ENCODE measurements at regions not wholly inside any gene's neighbourhood (a gene's known extent, or its start where the extent isn't known, plus 50 kb on each side); places are given as distances from the start of the nearest gene placed in this dataset.

DNA sequence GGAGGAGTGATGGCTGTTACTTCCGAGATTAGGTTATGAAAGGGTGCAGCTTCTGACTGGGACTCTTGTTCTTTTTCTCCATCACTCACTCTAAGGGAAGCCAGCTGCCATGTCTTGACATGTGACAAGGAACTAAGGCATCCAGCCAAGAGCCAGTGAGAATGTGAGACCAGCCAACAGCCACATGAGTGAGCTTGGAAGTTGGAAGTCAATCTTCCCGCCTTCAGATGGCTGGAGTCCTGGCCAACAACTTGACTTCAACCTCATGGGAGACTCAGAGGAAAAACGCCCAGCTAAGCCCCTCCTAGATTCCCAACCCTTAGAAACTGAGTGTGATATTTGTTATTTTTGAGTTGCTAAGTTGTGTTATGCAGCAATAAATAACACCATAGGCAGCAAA is 201.1 kb downstream of the SNX18 start:
- DNase-seq, result peak; percentile 84

DNA sequence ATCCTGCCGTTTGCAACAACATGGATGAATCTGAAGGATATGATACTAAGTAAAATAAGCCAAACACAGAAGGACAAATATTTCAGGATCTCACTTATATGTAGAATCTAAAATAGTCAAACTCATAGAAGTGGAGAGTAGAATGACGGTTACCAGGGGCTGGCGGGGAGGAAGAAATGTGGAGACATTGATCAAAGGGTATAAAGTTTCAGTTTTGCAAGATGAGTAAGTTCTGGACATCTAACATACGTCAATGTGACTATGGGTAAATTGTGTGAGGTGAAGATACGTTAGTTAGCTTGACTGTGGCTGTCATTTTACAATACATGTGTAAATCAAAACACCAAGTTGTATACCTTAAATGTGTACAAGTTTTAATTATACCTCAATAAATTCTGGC is 200.3 kb downstream of the SNX18 start:
- DNase-seq, result no peak

DNA sequence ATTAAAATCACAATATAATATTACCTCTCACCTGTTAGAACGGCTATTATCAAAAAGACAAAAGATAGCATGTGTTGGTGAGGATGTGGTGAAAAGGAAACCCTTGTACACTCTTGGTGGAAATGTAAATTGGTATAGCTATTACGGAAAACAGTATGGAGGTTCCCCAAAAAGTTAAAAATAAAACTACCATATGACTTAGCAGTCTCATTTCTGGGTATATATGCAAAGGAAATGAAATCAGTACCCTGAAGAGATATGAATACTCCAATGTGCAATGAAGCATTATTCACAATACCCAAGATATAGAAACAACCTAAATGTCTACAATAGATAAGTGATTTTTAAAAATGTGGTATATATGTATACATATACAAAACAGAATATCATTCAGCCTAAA is 199.9 kb downstream of the SNX18 start:
- no peak for DNase-seq

DNA sequence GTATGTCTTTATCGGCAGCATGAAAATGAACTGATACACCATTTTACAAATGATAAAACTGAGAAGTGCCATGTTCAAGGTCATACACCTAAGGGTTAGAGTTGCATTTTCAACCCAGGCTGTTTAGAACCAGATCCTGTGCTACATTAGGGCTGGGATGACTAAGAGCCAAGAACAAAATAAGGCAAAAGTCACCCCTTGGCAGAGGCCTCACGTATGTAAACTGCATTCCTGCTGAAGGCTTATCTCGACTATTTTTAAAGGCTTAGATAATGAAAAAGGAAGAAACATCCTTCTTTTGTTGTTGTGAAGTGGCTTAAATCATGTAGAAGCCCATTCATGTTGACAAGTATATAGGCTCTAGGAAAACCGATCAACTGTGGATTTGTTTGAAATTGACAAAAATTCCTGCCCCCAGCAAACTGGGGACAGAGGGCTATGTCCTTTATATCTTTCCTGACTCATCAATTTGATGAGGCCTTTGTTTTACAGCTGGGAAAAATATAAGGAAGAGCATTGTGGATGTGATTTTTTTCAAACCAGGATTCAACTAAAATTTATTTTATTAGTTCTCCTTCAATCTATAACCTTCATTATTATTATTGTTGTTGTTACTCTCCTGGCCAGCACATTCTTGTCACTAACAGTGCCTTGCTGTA is 196.5 kb downstream of the SNX18 start:
- DNase-seq, result no peak

DNA sequence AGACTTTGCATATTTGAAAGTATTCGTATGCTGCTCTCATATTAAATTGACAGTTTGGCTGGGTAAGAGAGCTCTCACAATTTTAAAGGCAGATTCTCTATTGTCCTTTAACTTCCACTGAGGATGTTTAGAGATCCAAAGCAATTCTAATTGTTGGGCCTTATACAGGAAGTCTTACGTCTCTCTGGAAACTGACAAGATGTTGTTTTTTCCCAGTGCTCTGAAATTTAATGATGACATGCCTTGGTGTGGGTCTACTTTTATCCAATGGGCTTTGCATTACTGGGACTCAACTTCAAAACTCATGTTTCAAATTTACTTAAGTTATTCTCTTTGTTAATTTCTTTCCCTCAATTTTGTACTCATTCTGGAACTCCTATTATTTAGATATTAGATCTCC is 191.5 kb downstream of the SNX18 start:
- DNase-seq, result no peak

DNA sequence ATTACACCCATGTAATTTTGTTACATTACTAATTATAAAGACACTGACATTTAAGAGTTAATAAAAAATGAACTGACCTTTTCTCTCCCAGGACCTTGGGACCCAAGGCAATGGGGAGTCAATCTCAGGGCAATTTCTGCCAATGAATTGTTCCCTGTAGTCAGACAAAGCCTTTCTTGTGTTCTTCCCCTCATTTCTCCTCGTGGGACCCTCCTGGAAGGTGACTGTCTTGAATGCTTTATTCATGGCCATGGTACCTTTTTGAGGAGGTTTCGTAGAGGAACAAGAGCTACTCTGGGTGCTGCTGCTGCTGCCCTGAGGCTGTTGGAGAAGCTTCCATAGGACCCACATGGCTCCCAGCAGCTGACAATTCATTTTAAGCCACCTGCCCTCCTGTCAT is 190.3 kb downstream of the SNX18 start:
- no peak for DNase-seq

DNA sequence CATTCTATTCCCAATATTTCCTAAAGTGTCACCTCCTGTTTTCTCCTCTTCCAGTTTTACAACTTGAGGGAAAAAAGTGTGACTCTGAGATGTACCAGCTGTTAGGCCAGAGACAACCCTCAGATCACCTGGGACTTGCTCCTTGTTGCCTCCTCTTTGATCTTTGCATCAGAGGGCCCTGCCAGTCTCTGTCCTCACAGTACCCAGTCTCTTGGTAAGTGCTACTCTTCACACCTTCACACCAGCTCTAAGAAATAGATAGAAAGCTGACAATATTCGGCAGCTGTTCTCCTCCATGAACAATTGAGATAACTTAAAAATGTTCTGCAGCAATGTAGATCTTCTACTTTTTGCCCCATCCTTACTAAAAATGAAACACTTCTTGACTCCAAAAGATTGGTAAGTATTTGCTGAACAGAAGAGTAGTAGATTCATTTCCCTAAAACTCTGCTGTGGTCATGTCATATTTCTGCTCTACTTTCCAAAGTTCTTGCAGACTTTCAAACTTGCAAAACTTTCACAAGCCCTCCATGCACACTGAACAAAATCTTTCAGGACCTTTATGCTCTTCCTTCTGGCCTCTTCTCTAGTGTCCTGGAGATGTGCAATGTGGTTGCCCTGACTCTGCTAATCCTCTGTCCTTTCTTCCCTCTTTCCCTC is 188.6 kb downstream of the SNX18 start:
- DNase-seq, result no peak

DNA sequence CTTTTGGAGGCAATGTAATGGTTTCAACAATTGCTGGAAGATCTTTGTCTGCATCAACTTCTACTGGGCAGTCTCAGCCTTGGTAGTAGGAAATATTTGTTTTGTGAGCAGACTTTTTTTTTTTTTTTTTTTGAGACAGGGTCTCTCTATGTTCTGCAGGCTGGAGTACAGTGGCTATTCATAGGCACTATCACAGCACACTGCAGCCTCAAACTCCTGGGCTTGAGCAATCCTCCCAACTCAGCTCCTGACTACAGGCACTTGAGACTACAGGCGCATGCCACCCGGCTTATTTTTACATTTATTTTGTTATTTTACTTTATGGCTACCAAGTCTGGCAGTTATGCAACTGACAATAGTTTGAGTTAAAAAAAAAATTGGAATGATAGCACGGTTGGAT is 187.3 kb downstream of the SNX18 start:
- no peak for DNase-seq

DNA sequence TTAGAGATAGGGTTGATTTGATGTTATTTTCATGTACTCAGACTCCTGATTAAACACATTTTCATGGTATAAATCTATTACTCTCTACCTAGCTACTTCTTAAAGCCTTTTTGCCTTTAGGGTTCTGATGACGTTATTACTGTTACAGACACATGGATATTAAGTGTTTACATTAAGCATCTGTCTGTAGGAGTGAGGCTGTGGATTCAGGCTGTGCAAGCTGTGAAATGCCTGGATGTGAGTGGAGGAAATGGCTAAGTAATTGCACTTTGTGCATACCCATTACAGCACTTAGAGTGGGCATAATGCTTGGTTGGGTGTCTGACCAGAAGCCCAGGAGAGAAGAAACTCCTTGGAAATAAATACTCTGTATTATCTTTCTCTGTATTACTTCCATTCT is 186.8 kb downstream of the SNX18 start:
- no peak for DNase-seq

DNA sequence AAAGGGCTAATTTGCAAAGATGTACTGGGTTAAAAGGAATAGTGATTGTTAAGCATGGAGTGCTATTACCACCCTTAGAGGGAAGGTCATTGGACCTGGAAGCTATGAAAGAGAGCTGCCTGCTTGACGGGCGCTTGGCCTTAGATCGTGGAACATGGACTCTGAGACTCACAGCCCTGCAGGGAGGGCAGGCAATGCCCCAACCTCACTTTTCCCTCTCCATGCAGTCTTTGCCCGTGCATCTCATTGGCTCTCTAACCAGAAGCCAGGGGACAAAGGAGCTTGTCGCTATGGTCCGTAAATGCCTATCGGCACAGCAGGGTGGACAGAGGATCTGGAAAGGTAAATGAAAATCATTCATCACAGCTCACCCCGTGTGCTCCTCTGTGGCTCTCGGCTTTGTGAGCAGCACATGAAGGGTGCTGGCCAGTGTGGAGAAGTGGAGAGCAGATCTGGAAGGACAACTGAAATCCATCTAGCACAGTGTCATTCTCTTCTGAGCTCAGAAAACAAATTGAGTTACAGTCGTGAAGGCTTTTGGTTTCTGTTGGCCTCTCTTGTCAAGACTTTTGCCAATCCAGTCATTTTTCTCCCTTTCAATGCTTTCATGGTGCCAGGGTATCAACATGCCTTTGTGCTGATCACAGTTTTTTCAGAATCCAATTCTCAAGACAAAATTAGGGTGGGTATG is 186.2 kb downstream of the SNX18 start:
- no peak for DNase-seq

DNA sequence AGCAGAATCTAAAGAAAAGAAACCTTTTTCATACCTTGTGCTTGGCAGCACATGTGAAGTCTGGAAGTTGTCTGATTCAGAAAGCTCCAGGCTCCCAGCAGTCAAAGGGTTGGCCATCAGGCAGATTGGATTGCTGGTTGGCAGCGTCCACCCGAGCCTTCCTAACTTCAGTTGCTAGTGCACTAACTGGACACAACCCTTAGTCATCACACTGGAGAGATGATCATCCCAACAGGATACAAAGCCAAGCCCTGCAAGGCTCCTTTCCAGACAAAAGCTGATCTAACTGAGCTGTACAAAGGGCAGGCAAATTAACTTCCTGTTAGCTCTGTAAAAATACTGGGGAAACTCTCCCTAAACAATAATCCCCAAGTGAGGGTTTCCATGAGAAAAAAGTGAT is 185.6 kb downstream of the SNX18 start:
- peak; percentile 78 for DNase-seq

DNA sequence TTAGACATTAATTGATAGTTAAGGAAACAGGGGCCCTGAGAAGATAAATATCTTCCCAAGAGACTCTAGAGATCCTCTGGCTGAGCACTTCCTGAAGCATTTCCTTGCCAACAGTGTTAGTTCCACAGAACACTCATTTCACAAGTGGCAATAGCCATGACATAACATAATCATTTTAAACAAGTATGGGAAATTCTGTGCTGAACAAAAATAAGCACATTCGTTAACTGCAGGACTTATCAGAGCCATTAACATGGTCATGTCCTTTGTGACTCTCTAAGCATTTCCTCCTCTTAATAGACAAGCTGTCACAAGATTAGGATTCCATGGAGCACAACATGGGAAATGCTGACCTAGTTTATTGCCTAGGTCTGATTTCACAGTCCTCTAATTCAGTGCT is 184.9 kb downstream of the SNX18 start:
- no peak for DNase-seq

DNA sequence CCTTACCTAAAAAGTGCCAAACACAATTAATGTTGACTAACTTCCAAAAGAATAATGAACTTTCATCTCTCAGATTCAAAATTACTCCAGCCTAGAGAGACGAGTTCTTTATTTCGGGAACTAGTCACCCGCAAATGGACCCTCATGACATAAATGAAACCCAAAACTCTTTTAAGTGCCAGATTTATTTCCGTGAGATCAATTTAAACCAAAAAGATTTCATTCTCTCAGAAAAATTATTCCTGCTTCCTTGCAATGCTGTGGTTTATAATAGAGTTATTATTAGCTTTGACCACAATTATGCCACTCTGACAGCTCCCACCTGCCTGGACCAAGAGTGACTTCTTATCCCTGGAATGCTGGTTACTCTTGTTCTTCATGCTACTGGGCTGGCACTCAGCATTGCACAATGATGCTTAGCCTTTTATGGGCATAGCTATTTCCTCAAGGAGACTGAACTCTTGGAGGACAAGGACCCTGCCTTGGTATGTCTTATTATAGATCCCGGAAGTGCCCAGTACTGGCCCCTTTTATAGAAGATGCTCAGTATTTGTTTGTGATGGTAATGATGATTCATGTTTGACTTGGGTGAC is 183.5 kb downstream of the SNX18 start:
- DNase-seq, result no peak

DNA sequence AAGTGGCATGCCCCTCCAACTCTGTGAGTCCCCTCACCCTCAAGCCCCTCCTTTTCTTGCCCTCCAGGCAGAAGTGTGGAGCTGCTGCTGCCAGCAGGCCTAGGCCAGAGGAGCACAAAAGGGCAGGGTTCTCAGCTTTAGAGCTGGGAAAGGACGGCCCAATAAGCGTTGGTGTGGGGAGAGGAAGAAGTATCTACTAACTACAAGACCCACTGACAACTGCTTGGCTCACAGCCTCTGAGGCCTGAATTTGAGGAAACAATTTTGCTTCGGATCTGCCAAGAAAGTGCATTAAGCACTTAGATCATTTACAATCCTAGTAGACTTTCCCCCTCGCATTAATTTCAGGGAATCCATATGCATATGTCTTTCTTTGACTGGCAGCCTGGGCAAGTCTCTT is 179.4 kb downstream of the SNX18 start:
- DNase-seq, result peak; percentile 78

DNA sequence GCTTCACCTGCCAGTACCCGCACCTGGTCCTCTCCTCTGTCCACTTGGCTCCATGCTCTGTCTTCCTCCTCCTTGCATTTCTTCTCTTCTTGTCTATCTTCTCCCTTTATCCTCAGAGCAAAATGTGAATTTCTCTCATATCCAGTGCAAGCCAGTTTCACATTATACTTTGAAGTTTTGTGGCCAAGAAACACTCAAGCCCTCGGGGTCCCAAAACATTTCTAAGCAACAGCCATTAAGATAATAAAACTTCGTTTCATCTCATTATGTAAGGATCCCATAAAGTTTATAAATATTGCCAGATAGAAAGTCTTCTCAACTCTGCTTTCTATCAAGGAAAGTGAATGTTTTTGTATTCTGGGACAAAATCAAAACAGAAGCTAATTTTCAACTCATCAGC is 178.8 kb downstream of the SNX18 start:
- no peak for DNase-seq

DNA sequence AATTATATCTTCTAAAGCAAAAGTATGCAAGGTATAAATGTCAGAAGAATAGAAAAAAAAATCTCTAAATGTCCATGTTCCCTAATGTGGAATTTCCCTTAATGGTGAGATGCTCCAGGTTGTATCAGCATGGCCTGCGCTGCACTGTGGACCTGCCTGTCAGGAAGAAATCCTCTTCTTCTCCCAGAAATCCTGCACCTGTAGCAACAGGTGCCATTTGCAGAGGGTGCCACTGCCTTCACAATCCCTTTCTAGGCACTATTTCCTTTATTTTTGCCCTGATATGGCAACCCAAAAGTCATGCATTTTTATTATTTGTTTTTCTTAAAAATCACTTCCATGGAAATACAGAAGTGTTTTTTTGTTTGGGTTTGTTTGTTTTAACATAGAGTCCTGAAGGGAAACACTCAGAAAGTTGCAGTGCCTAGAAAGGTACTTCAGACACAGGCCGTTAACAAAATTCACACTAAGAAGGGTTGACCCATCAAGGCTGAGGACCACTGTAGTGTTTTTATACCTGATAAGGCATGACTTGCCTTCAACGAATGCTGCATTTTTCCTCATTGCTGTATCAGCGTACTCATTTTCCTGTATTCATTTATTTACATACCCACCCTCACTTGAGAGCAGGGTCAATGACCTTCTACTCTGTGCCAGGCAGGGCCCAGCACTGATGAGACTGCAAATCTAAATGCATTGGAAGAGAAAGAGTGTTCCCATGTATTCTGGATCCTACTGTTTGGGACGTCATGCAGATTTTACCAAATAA is 177.8 kb downstream of the SNX18 start:
- DNase-seq, result no peak

DNA sequence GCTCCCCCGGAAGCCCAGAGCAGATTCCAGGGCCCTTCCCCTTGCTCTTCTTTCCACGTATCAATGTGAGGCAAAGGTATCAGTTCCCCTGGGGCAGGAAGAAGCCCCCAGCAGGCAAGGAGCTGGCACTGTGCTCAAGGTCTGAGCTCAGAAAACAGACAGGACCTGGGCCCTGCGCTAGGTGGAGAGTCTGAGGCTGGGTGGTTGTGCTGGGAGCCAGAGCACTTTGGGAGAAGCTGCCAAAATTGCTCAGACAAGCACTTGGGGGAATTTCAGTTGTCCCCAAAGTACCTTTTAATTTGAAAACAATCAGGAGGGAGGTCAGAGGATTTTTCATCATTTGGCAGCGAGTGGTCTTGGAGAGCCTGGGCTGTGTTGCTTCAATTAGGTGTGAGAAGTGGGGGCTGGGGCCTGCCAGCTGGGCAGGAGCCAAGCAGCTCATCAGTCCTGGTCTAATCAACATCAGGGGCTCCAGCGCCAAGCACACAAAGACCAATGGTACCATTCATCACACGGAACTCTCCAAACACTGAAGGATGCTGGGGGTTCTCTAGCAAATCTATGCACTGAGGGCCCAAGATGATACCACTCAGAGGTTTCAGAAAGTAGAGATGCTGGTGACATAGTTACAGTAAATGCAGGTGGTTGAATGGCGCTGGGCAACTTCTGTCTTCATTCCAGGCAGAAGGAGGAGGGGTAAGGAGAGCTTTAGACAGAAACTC is 176.5 kb downstream of the SNX18 start:
- no peak for DNase-seq

DNA sequence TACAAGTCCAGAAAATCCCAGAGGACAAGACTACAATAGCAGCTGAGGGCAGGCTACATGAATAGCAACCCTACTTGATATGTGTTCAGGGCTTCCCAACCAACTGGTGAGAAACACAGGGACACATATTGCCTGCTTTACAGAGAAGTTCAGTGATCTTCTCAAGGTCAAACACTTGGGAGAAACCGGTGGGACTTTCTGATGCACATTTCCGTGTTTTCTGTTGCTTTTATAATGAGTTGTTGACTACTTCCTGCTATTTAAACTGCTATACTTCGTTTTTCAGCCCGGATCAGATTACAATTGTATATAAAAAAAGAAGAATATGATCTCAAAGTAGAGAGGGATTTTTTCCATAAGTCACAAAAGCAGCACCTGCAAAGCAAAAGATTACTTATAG is 175.1 kb downstream of the SNX18 start:
- DNase-seq, result no peak

DNA sequence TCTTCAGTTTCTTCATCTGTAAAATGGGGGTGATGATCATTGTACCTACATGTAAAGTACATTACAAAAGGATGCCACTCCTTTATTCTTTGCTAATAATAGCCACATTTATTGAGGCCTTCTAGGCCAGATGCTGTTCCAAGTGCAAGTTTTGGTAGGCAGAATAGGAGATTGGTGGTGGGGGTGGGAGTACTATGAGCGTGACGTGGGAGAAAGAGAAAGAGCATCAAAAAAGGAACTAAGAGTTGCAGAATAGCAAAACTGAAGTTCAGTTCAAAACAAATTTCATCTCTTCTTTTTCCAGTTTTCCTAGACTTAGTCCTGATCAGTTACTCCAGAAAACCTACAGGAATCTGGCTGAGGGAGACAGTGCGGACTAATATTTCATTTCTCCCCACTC is 174.1 kb downstream of the SNX18 start:
- no peak for DNase-seq

DNA sequence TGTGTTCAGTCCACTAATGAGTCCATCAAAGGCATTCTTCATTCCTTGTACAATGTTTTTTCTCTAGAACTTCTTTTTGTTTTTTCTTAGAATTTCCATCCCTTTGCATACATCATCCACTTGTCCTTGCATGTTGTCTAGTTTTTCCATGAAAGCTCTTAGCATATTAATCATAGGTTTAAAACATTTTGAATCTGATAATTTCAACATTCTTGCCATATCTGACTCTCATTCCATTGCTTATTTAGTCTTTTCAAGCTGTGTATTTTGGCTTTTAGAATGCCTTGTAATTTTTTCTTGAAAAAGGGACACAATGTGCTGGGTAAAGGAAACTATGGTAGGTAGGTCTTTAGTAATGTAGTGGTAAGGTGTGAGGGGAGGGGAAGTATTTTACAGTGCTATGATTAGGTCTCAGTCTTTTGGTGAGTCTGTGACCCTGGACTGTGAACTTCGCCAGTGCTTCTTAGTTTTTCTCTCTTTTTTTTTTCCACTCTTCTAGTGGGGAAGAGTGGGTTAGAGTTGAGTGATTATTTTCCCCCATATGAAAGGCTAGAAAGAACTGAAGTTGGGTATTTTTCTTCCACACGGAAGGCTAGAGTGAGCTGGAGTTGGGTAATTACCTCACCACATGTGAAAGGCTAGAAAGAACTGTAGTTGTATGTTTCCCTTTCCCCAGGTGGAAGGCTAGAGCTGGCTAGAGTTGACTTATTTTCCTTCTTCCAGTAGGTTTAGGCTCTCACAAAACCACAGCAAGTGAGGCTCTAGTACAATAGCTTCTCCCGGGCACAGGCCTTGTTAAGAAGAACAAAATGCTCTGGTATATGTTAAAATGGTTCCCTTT is 172.1 kb downstream of the SNX18 start:
- no peak for DNase-seq

DNA sequence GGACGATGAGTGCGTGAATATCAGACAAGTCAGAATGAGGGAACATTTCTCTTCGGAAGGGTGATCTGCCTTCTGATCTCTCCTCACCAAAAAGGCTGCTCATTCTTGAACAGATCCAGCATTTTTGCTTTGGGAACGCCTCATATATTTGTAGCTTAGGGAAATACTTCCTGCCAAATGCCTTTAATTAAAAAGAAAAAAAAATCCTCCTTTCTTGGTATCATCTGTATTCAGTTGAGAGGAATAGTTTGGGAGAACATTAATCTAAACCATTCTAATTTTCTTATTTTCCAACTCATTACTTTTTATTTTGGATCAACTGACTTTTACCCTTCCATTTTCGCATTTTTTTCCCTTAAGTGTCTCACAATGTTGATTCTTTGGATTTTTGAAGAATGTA is 163.4 kb downstream of the SNX18 start:
- no peak for DNase-seq

Data from muscle of arm (tissue), 1 donor.